Sigmoid colon (tissue), 6 donors: ENCODE measurements at regions not wholly inside any gene's neighbourhood (a gene's known extent, or its start where the extent isn't known, plus 50 kb on each side); places are given as distances from the start of the nearest gene placed in this dataset.
"Not testable (repeated sequence)": the region's sequence is repeated elsewhere in the genome, so short reads cannot be mapped to it uniquely, and the experiment has no call there.

Source experiments
- DNase-seq: peaks from one replicate; pipeline ENCODE4 v3.0.0-alpha.2; 2019
- H3K27ac ChIP-seq, 4 donors: fragments of 200-600 bp; sonication (generic); one replicate each; pipeline ENCODE4 v1.5.1; 2016 to 2019; ENCODE audit warnings: mild to moderate bottlenecking in 1 of 4
- H3K27me3 ChIP-seq, 3 donors: fragments of 200-600 bp; sonication (generic); one replicate each; pipeline ENCODE4 v1.5.1; 2019; ENCODE audit warnings: mild to moderate bottlenecking in 1 of 3
- H3K36me3 ChIP-seq, 4 donors: fragments of 200-600 bp; sonication (generic); one replicate each; pipeline ENCODE4 v1.5.1; 2016 to 2019
- H3K4me1 ChIP-seq, 4 donors: fragments of 200-600 bp; sonication (generic); one replicate each; pipeline ENCODE4 v1.5.1; 2017 to 2019
- H3K4me3 ChIP-seq, 4 donors: fragments of 200-600 bp; sonication (generic); one replicate each; pipeline ENCODE4 v1.5.1; 2017 to 2019; ENCODE audit warnings: mild to moderate bottlenecking in 2 of 4, moderate library complexity in 1 of 4
- H3K9me3 ChIP-seq, 4 donors: fragments of 200-600 bp in 3 of 4; sonication (generic) in 3 of 4; one replicate each; pipeline versions ENCODE4 v1.5.1 to v1.6.1; 2013 to 2019
- CTCF ChIP-seq, 4 experiments: fragments of 450-650 bp in 3 of 4; fragments of 200-600 bp in 1 of 4; IDR thresholded peaks; one replicate each; pipeline ENCODE4 v1.5.1; 2016 to 2019; ENCODE audit warnings: antibody characterized with exemption in 4 of 4, mild to moderate bottlenecking in 3 of 4, moderate library complexity in 2 of 4
- EP300 ChIP-seq, 4 donors: sonication (generic); formaldehyde crosslinking; IDR thresholded peaks; one replicate each; pipeline ENCODE4 v1.6.1; 2017; ENCODE audit warnings: antibody characterized with exemption in 4 of 4
- POLR2A ChIP-seq, 2 donors: fragments of 450-650 bp; IDR thresholded peaks; one replicate each; pipeline ENCODE4 v1.6.1; 2016; ENCODE audit warnings: antibody characterized with exemption in 2 of 2, mild to moderate bottlenecking in 2 of 2, moderate library complexity in 2 of 2
- POLR2AphosphoS5 ChIP-seq, 4 donors: sonication (generic); formaldehyde crosslinking; IDR thresholded peaks; one replicate each; pipeline ENCODE4 v1.6.1; 2017; ENCODE audit warnings: antibody characterized with exemption in 4 of 4
- WGBS, 2 donors: extraction: QIAGEN DNeasy Blood & Tissue Kit; methylation state at CpG; one replicate each; pipeline ENCODE4 v1.1.7; 2013; 5-methylcytosine and 5-hydroxymethylcytosine counted together
- intact Hi-C: fragments of 100-400 bp; cut with DNase I; formaldehyde crosslinking; loops from one replicate; pipeline ENCODE4 v1.15.1; 2023
- donor health status: healthy with polysubstance abuse.
- donor health status: healthy.

- no peak for TF ChIP-seq CTCF (IDR thresholded peaks at IDR 0.05)
- TF ChIP-seq POLR2AphosphoS5 (IDR thresholded peaks at IDR 0.05), result no peak
- no peak for TF ChIP-seq EP300 (IDR thresholded peaks at IDR 0.05)
- no peak for TF ChIP-seq POLR2A (IDR thresholded peaks at IDR 0.05)
- Histone ChIP-seq H3K36me3 (no peaks in the 10 kb centered on the region), H3K9me3 (peaks cover 0 to 2% (median 0%) of the 10 kb centered on the region in 4 donors), H3K27me3 (peaks cover 0 to 5% (median 0%) of the 10 kb centered on the region in 3 donors), H3K27ac (no peak overlapping the region), H3K4me3 (no peak overlapping the region), H3K4me1 (no peaks in the 10 kb centered on the region)
- DNase-seq, result no peak
- intact Hi-C loops, result no loop called here
- 74 to 93% methylated on average over 5 of the region's 5 CpGs for WGBS, 2 donors
These were observed 77.6 kb downstream of the SETD4 start for GRCh38 chr21:35982717-35983116.

GRCh38 chr21:35981514-35982070 is 78.7 kb downstream of the SETD4 start:
- Histone ChIP-seq H3K4me1 (no peaks in the 10 kb centered on the region), H3K9me3 (peaks cover 0 to 2% (median 0%) of the 10 kb centered on the region in 4 donors), H3K4me3 (no peak overlapping the region), H3K27me3 (peaks cover 0 to 5% (median 0%) of the 10 kb centered on the region in 3 donors), H3K27ac (no peak overlapping the region), H3K36me3 (no peaks in the 10 kb centered on the region)
- no peak for TF ChIP-seq POLR2AphosphoS5 (IDR thresholded peaks at IDR 0.05)
- TF ChIP-seq EP300 (IDR thresholded peaks at IDR 0.05), result no peak
- TF ChIP-seq POLR2A (IDR thresholded peaks at IDR 0.05), result no peak
- no peak for TF ChIP-seq CTCF (IDR thresholded peaks at IDR 0.05)
- no peak for DNase-seq
- intact Hi-C loops, result no loop called here
- 30 to 70% methylated on average over 11 of the region's 11 CpGs for WGBS, 2 donors

GRCh38 chr21:35980821-35981220 is 79.5 kb downstream of the SETD4 start:
- 72 to 93% methylated on average over 5 of the region's 5 CpGs for WGBS, 2 donors
- TF ChIP-seq POLR2AphosphoS5 (IDR thresholded peaks at IDR 0.05) (no peak), POLR2A (IDR thresholded peaks at IDR 0.05) (no peak), EP300 (IDR thresholded peaks at IDR 0.05) (no peak), CTCF (IDR thresholded peaks at IDR 0.05) (no peak)
- H3K4me3 ChIP-seq, result no peak overlapping the region
- H3K4me1 ChIP-seq, result no peaks in the 10 kb centered on the region
- intact Hi-C loops, result no loop called here
- no peaks in the 10 kb centered on the region for H3K36me3 ChIP-seq
- peaks cover 0 to 5% (median 0%) of the 10 kb centered on the region in 3 donors for H3K27me3 ChIP-seq
- no peak overlapping the region for H3K27ac ChIP-seq
- DNase-seq, result no peak
- peaks cover 0 to 2% (median 0%) of the 10 kb centered on the region in 4 donors for H3K9me3 ChIP-seq

GRCh38 chr21:35977860-35978259 is 82.5 kb downstream of the SETD4 start:
- H3K36me3 ChIP-seq, H3K4me1 ChIP-seq, H3K27me3 ChIP-seq, DNase-seq, intact Hi-C loops, H3K9me3 ChIP-seq, H3K4me3 ChIP-seq, H3K27ac ChIP-seq: not testable (repeated sequence)
- 52 to 92% methylated on average over 7 of the region's 7 CpGs for WGBS, 2 donors

GRCh38 chr21:35976929-35977328 is 83.4 kb downstream of the SETD4 start:
- no peak for TF ChIP-seq CTCF (IDR thresholded peaks at IDR 0.05)
- no peak for TF ChIP-seq POLR2AphosphoS5 (IDR thresholded peaks at IDR 0.05)
- TF ChIP-seq EP300 (IDR thresholded peaks at IDR 0.05), result no peak
- no peak for TF ChIP-seq POLR2A (IDR thresholded peaks at IDR 0.05)
- no peak for DNase-seq
- WGBS, 2 donors, result 85% methylated on average over 3 of the region's 3 CpGs
- Histone ChIP-seq H3K36me3 (no peaks in the 10 kb centered on the region), H3K27ac (no peak overlapping the region), H3K4me1 (no peaks in the 10 kb centered on the region), H3K27me3 (no peaks in the 10 kb centered on the region), H3K9me3 (peaks cover 0 to 2% (median 0%) of the 10 kb centered on the region in 4 donors), H3K4me3 (no peak overlapping the region)
- intact Hi-C loops, result no loop called here
